Heart right ventricle (tissue), 16 donors: ENCODE measurements at regions not wholly inside any gene's neighbourhood (a gene's known extent, or its start where the extent isn't known, plus 50 kb on each side); places are given as distances from the start of the nearest gene placed in this dataset.

ENCODE experiments used
- ATAC-seq, 8 donors: fragments of 200-7000 bp; cut with Tn5 transposase; one replicate each; pipeline ENCODE4 v1.9.1; 2020; ENCODE audit warnings: mild to moderate bottlenecking in 8 of 8, moderate library complexity in 8 of 8, moderate number of reproducible peaks in 1 of 8
- DNase-seq, 2 donors: peaks; one replicate each; pipeline ENCODE4 v3.0.0-alpha.2; 2020
- H3K27ac ChIP-seq, 10 donors: fragments of 200-600 bp; sonication (generic) in 2 of 10; one replicate each; pipeline versions ENCODE4 v1.5.0 to v1.8.0; 2020 to 2022; ENCODE audit warnings: mild to moderate bottlenecking in 3 of 10
- H3K27me3 ChIP-seq, 7 donors: fragments of 200-600 bp; one replicate each; pipeline ENCODE4 v1.8.0; 2021 to 2022; ENCODE audit warnings: mild to moderate bottlenecking in 2 of 7
- H3K36me3 ChIP-seq, 9 donors: fragments of 200-600 bp; sonication (generic) in 1 of 9; one replicate each; pipeline versions ENCODE4 v1.5.0 to v1.8.0; 2020 to 2022; ENCODE audit warnings: mild to moderate bottlenecking in 2 of 9
- H3K4me1 ChIP-seq, 9 donors: fragments of 200-600 bp; sonication (generic) in 1 of 9; one replicate each; pipeline versions ENCODE4 v1.5.0 to v1.8.0; 2020 to 2022; ENCODE audit warnings: mild to moderate bottlenecking in 4 of 9
- H3K4me3 ChIP-seq, 10 donors: fragments of 200-600 bp; sonication (generic) in 2 of 10; one replicate each; pipeline versions ENCODE4 v1.5.0 to v1.8.0; 2020 to 2022; ENCODE audit warnings: mild to moderate bottlenecking in 7 of 10, moderate library complexity in 2 of 10
- H3K9me3 ChIP-seq, 11 donors: fragments of 200-600 bp in 10 of 11; sonication (generic) in 2 of 11; one replicate each; pipeline versions ENCODE4 v1.5.0 to v1.8.0; 2013 to 2022; ENCODE audit warnings: mild to moderate bottlenecking in 2 of 11, control low read depth in 1 of 11, moderate library complexity in 1 of 11
- WGBS, 2 donors: extraction: QIAGEN DNeasy Blood & Tissue Kit; methylation state at CpG; one replicate each; pipeline ENCODE4 v1.1.7; 2013; ENCODE audit warnings: inconsistent platforms in 1 of 2; 5-methylcytosine and 5-hydroxymethylcytosine counted together
- intact Hi-C, 10 donors: fragments of 100-400 bp; cut with DNase I; formaldehyde crosslinking; loops; one replicate each; pipeline versions ENCODE4 v1.11.1 to v1.14.2; 2022
- TF ChIP-seq, protein P1 (sequence below), 9 donors: fragments of 200-600 bp; sonication (generic) in 2 of 9; IDR thresholded peaks; one replicate each; pipeline versions ENCODE4 v1.5.0 to v1.8.0; 2021 to 2022; ENCODE audit warnings: antibody characterized with exemption in 9 of 9, mild to moderate bottlenecking in 5 of 9, moderate library complexity in 1 of 9
- donor health status: Arrhythmogenic right ventricular cardiomyopathy.
- donor health status: ischemic (EF 13 %, LVEDD 7.1; RV severe dilation, severe dysfunction).
- donor health status: healthy with polysubstance abuse.
- donor health status: DM: no; HTN: yes; CAD: no.
- donor health status: DM: no; HTN: no; CAD: no.
- donor health status: ischemic (EF 25% LVEDD 6.9; RV normal size, moderate dysfunction).
- donor health status: ischemic (EF 25% LVEDD 5.7; RV mildly dilated, moderate dysfunction).
- donor health status: healthy.
- donor health status: DM: yes; HTN: yes; CAD: no.
- donor health status: Ischemic cardiomyopathy.
- donor health status: ischemic (EF 35%, LVEDD 5.7; RV mildly dilated, moderate dysfunction).
- donor health status: nonischemic (EF 11% LVEDD 7.7; RV severe dilation, severe dysfunction).
- donor health status: DM: yes; HTN: yes; CAD: no.
- donor health status: PGD.
- donor health status: ischemic (EF 29% LVEDD 5.4; RV normal size, mild dysfunction).
- donor health status: nonischemic (EF 23%, LVEDD 6.1; RV moderate dilation, normal function).

DNA sequence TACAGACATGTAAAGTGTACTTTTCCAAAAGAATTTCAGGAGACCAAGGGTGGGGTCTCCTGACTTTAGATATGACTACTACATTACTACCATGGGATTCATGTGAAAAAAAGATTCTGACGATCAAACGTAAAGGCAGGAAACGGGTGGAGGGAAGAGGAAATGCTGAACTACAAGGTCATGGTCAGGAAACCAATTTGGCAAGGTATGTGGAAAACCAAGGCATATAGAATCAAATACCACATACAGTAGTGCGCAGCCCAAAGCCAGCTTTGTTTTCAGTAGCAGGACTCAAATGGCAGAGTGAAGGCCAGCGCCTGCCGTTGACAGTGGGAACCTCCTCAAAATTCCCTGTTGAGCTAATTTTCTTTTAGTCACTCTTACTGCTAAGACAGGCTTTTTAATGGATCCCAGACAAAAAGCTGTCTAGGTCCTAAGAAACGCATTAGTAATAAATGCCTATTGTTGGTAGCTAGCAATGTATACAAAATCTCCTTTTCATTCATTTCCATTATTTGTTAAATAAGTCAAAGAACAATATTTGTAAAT lies 57.6 kb upstream of the SERTAD2 start:
- ATAC-seq (no peak), DNase-seq (no peak)
- H3K36me3 ChIP-seq, result no peaks in the 10 kb centered on the region
- no peak overlapping the region for H3K27ac ChIP-seq
- intact Hi-C loops, result no loop called here
- WGBS, 2 donors, result 60% methylated on average over 7 of the region's 7 CpGs
- H3K4me3 ChIP-seq, result no peak overlapping the region
- peaks cover 0 to 9% (median 0%) of the 10 kb centered on the region in 11 donors for H3K9me3 ChIP-seq
- TF ChIP-seq, protein P1, sequence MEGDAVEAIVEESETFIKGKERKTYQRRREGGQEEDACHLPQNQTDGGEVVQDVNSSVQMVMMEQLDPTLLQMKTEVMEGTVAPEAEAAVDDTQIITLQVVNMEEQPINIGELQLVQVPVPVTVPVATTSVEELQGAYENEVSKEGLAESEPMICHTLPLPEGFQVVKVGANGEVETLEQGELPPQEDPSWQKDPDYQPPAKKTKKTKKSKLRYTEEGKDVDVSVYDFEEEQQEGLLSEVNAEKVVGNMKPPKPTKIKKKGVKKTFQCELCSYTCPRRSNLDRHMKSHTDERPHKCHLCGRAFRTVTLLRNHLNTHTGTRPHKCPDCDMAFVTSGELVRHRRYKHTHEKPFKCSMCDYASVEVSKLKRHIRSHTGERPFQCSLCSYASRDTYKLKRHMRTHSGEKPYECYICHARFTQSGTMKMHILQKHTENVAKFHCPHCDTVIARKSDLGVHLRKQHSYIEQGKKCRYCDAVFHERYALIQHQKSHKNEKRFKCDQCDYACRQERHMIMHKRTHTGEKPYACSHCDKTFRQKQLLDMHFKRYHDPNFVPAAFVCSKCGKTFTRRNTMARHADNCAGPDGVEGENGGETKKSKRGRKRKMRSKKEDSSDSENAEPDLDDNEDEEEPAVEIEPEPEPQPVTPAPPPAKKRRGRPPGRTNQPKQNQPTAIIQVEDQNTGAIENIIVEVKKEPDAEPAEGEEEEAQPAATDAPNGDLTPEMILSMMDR (IDR thresholded peaks at IDR 0.05), result no peak
- H3K27me3 ChIP-seq, result no peaks in the 10 kb centered on the region
- H3K4me1 ChIP-seq, result peaks cover 0 to 13% (median 0%) of the 10 kb centered on the region in 9 donors

- TF ChIP-seq, protein P1 (IDR thresholded peaks at IDR 0.05), result no peak
- H3K36me3 ChIP-seq, result no peaks in the 10 kb centered on the region
- intact Hi-C loops, result no loop called here
- WGBS, 2 donors, result 88 to 91% methylated on average over 2 of the region's 2 CpGs
- no peaks in the 10 kb centered on the region for H3K27me3 ChIP-seq
- no peaks in the 10 kb centered on the region for H3K9me3 ChIP-seq
- ATAC-seq (no peak), DNase-seq (no peak)
- no peak overlapping the region for H3K4me3 ChIP-seq
- no peak overlapping the region for H3K27ac ChIP-seq
- peaks cover 0 to 13% (median 0%) of the 10 kb centered on the region in 9 donors for H3K4me1 ChIP-seq
Observed at GRCh38 chr2:64713686-64714085, 60.0 kb upstream of the SERTAD2 start.

DNA sequence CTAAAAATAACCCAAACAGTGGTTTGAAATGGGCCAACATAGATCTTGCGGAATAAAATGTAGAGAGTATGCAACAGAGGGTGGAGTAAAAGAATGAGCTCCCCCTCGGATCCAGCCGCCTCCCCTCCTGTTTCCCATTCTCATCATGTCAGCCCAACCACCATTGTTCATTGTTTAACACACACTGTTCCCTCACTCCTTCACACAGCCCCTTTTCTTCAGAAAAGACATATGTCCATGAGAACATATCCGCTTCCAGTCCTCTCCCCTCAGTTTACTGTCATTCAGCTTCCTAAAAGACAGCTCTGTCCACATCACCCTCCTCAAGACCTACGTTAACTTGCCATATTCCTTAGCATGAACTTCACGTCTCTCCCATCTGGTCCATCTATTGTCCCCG lies 62.9 kb upstream of the SERTAD2 start:
- Histone ChIP-seq H3K4me1 (peaks cover 0 to 5% (median 0%) of the 10 kb centered on the region in 9 donors), H3K36me3 (no peaks in the 10 kb centered on the region), H3K4me3 (no peak overlapping the region), H3K27ac (no peak overlapping the region), H3K27me3 (no peaks in the 10 kb centered on the region), H3K9me3 (no peaks in the 10 kb centered on the region)
- ATAC-seq, result no peak
- TF ChIP-seq, protein P1 (IDR thresholded peaks at IDR 0.05), result no peak
- intact Hi-C loops, result no loop called here
- DNase-seq, result no peak
- 88 to 90% methylated on average over 7 of the region's 7 CpGs for WGBS, 2 donors

DNA sequence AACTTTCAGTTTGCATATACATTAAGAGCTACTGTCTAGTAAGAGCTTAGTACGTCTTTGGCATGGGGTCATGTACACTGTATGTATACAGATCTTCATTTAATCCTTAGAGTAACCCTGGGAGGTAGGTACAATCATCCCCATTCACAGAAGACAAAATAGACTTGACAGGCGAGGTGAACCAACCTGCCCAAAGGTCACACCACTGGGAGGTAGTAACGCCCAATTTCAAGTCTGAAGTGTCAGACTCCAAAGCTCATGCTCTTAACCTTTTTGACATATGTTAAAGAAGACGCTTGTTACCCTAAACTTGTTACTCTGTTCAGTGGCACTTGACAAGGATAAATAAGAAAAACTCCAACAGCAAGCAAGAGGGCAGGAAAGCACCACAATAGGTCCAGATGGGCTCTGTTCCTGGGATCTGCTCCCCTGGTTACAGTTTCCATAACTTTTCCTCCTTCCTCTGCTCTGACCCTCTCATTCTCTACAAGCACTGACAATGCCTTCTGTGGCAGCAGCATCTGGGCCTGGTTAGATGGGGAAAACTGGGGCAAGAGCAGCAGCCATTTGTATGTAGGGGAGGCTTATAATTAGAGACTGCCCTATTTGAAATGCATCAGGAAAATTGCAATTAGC lies 64.7 kb upstream of the SERTAD2 start:
- no peaks in the 10 kb centered on the region for H3K27me3 ChIP-seq
- H3K4me3 ChIP-seq, result no peak overlapping the region
- no peaks in the 10 kb centered on the region for H3K9me3 ChIP-seq
- TF ChIP-seq, protein P1 (IDR thresholded peaks at IDR 0.05), result no peak
- DNase-seq (no peak), ATAC-seq (no peak)
- H3K36me3 ChIP-seq, result no peaks in the 10 kb centered on the region
- WGBS, 2 donors, result 95 to 96% methylated on average over 4 of the region's 4 CpGs
- peaks cover 0 to 4% (median 0%) of the 10 kb centered on the region in 9 donors for H3K4me1 ChIP-seq
- intact Hi-C loops, result no loop called here
- H3K27ac ChIP-seq, result no peak overlapping the region
